ENCODE measurements at regions not wholly inside any gene's neighbourhood (a gene's known extent, or its start where the extent isn't known, plus 50 kb on each side); places are given as distances from the start of the nearest gene placed in this dataset.

DNA sequence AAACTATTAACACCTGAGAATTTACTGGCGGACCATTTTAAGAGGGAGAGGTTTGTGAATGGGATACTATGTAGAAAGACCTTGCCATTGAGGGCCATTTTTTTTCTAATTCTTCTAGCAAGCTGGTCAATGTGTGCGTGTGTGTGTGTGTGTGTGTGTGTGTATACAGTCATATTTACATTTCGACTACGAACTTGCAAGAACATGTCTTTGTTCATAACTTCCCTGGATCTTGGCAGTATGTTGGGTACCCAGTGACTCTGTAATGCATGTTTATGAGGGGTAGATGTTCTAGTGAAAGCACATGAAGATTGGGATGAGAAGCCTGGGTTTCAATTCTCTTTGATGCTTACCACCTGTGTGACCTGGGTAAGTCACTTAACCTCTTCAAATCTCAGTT, 133.6 kb downstream of the UBE2E3 start:
- no peak for DNase-seq

GRCh38 chr2:181116261-181116660, 135.9 kb downstream of the UBE2E3 start:
- DNase-seq: no peak

DNA sequence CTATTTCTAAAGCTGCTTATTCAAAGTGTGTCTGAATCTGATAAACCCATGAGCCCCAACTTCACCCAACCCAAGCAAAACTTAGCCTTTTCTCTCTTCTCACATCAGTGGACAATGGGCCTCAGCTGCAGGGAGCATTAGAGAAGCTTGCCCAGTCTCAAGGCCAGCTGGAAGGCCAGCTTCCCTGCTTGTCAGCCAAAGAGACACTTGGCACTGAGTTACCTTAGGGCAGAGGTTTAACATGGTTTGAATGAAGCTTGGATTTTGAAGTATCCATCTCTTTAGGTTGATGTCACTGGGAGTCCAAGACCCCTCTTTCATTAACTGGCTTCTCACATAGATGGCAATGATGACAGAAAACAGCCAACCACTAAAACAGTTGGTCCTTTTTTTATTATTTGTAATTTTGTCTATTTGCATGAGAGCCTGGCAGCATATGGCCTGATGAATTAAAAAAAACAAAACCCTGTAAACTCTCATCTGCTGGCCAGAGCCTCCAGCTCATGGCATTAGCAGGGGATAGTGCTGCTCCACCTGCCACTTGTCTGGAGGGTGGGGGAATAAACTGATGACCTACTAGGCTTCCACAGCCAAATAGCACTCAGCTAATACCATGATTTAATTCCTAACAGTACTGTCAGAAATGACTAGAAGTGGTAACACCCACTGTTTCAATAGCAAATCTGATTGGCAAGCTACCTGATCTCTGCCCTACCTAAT, 137.0 kb downstream of the UBE2E3 start:
- no peak for DNase-seq

- DNase-seq: no peak
Measured at GRCh38 chr2:181120625-181121024, 140.2 kb downstream of the UBE2E3 start.

DNA sequence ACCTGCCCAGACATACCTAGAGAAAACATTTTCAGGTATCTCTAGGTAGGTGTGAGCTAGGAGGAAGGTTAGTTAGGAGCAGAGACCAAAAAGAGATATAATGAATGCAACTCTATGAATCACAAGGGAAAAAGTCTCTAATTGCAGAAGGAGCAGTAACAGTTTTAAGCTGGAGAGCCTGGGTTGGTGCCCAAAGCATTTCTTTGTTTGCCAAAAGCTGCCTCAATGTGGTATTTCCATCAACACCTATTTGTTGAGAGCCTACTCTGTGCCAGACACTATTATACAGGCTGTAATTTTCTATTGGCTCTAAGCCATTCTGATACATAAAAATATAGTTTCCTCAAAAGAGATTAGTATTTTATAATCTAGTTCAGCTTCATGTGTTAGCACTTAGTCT, 141.6 kb downstream of the UBE2E3 start:
- no peak for DNase-seq

DNA sequence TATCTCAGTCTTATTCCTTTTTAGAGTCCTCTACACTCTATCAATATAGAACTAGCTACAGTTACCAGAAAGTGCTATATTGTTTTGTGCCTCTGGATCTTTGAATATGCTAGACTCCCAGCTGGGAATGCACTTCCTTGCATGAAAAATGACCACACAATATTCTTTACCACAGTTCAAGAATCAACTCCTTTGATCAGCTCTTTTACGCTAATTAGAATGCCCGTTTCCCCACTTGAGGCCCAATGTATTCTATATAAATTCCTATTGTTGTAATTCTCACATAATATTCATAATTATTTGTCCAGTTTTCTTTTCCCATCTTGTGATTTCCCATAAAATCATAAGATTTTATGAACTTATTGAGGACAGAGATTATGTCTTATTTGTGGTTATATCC, 142.2 kb downstream of the UBE2E3 start:
- no peak for DNase-seq

- peak; percentile 50 for DNase-seq
Measured at GRCh38 chr2:181123798-181124231, 143.4 kb downstream of the UBE2E3 start.

DNA sequence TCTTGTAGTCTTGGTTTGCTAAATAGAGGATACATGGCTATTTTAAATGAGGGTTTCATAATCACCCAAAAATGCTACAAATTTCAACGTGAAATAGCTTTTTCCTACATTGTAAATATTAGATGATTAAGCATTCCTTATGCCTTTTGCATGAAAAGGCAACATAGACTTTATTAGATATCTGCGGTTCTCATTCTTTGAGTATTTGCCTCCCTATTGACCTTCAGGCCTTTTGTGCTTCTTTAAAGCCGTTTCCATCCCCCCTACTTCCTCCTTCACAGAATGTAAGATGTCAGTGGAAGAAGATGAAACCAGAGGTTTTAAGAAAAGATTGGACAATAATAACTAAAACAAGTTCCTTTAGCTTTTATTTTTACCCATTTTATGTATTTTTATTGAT, 144.1 kb downstream of the UBE2E3 start:
- DNase-seq: no peak

GRCh38 chr2:181125359-181125758, 145.0 kb downstream of the UBE2E3 start:
- no peak for DNase-seq

- DNase-seq: no peak
Measured at GRCh38 chr2:181126311-181126868, 146.0 kb downstream of the UBE2E3 start.

DNA sequence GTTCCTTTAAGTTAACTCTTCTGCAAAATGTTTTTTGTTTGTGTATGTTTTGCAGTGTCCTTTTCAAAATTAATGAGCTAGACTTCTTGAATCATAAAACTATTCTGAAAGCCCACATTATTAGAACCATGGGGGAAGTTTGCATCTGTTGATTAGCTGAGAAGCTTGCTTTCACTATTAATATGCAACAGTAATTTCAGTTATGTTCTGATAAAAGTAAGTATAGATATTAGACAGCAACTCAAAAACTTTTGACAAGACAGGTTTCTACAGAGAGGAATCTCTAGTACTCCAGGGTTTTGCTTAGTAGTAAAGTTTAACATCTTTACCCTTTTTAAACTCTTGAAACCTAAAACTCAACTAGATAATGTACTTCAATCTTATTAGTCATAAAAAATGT, 147.8 kb downstream of the UBE2E3 start:
- no peak for DNase-seq

DNA sequence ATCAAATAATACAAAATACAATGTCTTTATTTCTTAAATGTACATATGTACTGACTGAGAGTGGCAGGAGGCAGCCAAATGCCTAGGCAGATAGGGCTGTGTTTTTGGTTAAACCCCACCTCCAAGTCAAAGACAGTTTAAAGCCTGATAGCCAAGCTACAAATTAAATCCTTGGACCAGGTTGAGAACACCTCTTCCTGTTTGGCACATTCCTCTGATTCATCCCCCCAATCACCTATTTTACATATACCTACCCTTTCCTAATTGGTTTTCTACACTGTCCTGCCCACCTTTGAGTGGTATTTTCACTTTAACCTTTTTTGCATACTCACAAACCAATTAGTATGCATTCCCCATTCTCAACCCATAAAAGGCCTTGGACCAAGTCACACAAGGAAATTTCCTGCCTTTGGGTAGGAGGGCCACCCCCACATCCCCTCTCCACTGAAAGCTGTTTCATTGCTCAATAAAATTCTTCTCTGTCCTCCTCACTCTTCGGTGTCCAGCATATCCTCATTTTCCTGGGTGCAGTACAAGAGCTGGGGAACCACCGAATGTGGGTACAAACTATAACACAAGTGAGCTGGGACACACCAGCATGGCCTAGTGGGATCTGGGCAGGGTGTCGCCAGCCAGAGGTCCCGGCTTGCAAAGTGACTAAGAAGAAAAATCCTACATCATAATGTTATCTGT, 149.1 kb downstream of the UBE2E3 start:
- no peak for DNase-seq

GRCh38 chr2:181130686-181131085, 150.3 kb downstream of the UBE2E3 start:
- DNase-seq: no peak

DNA sequence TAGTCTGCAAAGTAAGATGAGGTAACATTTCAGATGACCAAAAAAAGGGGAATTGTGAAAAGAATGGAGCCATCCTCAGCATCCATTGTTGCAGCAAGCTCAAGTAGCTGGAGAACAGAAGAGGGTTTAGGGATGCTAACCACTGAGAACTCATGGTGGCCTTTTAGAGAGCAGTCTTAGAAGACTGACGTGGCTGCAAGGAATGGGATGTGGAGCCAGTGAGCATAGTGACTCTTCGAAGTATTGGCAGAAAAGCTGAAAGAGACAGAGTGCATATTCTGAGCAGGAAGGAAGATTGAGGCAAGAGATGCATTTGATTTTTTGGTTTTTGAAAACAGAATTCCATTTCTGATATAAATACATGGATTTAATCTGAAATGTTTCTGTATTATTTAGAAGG, 151.2 kb downstream of the UBE2E3 start:
- no peak for DNase-seq

DNA sequence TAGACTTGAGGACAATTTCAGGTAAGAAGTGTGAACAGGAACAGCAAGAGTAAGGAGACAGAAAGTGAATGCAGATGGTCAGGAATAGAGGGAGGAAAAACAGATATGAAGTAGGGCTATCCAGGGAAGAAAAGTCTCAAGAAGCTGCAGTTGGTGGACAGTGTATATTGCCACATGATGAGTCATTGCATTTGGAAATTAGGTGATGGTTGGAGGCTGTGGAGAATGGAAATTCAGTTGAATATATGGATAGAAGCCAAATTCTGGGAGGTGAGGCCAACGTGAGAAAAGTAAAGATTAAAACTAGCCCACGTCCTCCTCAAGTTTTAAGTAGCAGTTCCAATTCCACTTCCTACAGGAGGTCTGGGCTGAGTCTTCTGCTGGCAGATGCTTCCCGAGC, 158.4 kb downstream of the UBE2E3 start:
- no peak for DNase-seq

DNA sequence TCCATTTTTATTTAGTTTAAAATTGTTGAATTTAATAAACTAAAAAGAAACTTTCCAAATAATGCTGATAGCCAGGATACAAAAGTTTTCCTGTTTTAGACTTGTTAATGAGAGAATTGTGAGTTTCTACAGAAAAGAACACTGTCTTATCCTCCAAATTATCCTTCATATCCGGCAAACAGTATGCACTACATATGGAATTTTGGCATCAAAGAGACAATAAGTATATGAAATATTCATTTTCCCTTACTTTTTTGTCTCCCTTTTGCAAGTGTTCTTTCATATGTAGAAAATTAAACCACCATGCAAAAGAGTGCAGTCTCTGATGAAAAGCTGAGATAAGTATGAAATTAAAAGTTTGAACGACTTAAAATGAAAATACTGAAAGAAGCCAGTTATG, 159.4 kb downstream of the UBE2E3 start:
- DNase-seq: no peak

DNA sequence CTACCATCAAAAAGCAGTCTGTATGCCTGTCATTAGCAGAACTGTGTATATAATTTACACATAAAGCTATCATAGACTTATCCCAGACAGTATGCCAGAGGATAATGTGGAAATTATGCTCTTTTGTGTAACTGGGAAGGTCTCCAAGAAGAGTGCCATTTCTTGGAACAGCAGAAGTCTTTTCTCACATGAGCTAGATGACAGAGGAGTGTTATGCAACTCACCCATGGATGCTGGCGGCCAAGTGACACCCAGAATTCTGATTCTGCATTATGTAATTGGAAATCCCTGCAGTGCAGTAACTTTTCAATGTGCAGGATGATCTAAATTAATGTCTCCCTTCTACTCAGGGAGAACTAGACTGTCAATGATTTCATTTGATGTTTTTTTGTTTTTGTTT, 160.0 kb downstream of the UBE2E3 start:
- DNase-seq: no peak

DNA sequence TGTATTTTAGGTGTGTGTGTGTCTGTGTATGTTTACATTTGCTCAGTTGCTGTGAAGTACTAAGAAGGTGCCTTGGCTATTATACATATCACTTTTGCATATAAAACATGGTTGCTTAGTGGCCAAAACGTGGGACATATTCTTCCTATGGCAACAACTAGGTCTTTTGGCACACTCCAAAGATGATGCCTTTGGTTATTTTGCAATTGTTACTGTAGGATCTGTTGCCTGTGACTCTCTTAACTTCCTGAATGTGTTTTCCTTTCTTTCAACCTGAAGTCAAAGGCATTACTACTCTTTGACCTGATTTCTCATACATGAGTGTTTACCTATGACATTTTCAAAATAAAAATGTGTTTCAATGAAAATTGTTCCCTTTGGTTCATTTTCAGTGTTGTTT, 160.5 kb downstream of the UBE2E3 start:
- no peak for DNase-seq

GRCh38 chr2:181141676-181142075, 161.3 kb downstream of the UBE2E3 start:
- no peak for DNase-seq

DNA sequence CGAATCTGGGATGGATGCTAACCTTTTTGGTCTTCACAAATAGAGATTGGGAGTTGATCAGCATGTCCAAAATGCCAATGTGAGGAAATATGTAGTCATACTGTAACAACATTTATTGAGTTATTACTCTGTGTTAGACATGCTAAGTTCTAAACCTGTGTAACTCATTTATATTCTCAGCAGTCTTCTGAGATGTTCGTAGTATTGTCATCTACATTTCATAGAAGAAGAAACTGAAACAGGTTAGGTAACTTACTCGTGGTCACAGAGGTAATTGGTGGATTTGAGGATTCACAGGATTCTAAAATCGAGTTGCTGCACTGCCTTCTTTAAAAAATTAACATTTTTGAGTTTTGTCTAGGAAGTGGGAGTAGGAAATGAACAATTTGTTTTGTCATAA, 162.1 kb downstream of the UBE2E3 start:
- no peak for DNase-seq

- no peak for DNase-seq
Measured at GRCh38 chr2:181143790-181144300, 163.4 kb downstream of the UBE2E3 start.

DNA sequence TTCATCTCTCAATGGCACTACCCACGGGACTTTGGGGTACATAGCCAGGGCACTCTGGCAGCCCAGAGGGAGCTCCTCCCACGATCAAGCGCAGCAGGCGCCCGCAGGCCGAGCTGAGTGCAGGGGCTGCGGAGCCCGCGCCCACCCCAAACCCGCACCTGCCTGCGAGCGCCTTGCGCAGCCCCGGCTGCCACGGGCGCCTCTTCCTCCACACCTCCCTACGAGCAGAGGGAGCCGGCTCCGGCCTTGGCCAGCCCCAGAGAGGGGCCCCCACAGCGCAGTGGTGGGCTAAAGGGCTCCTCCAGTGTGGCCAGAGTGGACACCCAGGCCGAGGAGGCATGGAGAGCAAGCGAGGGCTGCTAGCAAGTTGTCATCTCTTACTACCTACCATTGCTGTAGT, 165.2 kb downstream of the UBE2E3 start:
- DNase-seq: no peak

GRCh38 chr2:181146171-181146570, 165.8 kb downstream of the UBE2E3 start:
- no peak for DNase-seq

DNA sequence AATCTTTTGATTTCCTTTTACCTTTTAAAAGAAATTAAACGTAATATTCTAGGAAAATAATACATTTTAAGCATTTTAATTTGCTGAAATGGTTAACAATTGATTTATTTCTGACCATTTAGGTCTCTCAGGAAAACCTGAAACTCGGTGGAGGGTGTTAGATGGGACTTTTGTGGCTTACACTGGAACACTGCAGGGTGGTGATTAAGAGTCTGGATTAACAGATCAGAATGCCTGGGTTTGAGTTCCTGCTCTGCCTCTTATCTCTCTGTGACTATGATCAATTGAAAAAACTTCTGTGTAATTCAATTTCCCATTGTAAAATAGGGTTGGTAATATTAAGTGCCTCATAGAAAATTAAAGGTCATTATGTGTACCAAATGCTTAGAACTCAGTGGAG, 168.7 kb downstream of the UBE2E3 start:
- no peak for DNase-seq
